ENCODE measurements at regions not wholly inside any gene's neighbourhood (a gene's known extent, or its start where the extent isn't known, plus 50 kb on each side); places are given as distances from the start of the nearest gene placed in this dataset.
"Not testable (repeated sequence)": the region's sequence is repeated elsewhere in the genome, so short reads cannot be mapped to it uniquely, and the experiment has no call there.

DNA sequence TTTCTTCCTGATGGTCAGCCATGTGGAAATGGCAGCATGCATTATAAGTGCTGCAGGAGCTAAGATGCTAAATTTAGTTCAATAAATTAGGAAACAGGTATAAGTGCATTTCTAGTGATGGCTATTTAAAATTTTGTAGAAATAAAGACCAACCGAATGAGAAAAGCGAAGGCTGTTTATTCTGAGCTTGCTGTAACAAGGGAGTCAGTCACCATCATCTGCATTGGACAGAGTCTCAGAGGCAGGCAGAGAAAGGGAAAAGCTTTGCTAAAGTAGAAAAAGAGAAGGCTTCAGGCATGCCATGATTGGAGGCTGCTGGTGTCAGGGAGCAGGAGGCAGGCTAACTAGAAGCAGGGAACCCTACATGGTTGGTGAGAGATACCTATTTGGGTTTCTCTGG, 451.0 kb downstream of the EDEM1 start:
- DNase-seq: no peak

DNA sequence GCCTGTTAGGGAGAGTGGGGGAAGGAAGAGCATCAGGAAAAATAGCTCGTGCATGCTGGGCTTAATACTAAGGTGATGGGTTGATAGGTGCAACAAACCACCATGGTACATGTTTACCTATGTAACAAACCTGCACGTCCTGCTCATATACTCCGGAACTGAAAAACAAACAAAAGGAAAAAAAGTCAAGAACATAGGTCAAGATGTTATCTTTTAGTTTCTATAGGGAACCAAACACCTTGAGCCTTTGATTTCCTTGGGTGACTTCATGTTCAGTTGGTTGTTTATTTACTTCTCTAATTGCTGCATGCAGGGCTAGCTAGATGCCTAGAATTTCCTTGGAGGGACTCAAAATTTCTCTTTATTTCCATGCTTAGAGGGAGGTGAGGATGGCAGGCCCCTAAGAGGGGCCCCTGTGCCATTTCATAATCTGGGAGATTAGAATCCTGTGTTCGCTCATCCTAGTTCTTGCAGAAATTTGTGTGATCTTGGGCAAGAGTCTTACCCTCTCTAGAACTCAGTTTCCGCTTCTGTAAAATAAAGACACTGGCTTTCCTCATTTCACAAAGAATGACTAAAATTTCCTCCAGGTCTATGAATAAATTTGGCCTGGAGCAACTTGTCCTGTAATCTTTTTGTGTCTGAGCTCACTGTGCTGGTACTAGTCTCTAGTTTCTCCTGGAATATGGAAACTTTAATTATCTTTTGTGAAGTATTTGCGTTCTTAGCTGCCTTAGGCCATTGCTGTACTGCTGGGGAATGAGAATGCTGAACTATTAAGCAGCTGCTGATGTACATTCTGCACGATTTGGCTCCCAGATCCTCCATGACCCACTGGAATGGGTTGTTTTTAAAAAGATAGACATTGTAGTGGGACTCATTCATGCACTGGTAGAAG, 457.5 kb downstream of the EDEM1 start:
- no peak for DNase-seq

DNA sequence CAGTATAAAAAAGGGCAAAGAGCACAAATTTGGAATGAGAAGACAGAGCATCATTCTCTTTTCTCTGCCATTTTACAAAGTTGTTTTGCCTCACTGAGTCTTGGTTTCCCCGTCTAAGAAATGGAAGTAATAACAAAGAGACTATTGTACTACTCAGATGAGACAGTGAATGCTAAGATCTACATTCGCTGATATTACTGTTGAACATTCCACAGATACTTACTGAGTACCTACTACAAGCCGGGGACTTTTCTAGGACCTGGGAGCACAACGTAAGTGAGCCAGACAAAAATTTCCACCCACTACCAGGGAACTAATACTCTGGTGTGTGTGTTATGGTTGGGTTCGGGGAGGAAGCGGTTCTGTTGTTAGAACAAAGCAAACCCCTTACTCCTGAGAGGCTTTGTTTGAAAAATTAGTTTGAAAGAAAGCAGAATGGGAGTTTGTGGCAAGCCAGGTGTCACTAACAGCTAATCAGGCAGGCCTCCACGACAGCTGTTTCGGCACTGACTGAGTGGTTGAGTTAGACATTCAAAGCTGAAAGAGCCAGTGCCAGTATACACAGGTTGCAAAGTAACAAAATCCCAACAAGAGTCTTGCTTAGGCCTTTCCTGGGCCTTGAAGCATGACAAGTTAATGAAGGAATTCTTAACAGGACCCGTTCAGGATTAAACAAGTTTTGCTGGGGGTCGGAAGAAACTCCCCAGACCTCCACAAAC, 458.3 kb downstream of the EDEM1 start:
- no peak for DNase-seq

DNA sequence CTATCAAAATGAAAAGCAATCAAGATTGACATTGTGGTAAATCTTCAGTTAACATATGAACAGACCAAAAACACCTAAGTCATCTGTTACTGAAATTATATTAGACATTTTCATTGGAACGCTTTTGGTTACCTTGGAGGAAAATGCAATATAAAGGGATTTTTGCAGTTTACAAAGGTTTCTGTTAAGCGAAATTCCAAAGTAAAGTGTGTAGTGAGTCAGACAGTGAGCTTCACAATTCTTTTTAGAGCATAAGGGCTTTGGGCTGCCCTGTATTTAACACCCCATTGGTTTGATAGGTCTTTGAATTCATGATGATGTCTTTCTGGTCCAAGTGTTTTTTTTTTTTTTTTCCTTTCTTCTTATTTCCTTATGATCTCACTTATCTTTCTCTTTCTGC, 462.8 kb downstream of the EDEM1 start:
- no peak for DNase-seq

DNA sequence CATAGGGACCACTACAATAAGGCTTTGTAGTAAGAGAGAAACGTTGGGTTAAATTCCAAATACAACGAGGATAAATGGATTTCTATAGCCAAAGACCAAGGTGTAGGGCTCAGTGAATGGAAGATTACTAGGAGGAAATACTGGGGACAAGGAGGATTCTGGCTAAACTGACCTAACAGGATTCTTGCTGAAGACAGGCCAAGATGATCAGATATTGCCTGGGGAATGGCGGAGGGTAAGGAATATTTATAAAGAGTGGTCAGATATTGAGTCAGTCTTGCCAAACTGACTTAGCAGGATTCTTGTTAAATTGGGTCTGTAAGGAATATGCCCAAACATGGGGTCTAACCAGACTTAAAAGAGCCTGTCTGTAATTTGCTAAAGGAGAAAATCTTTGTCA, 463.8 kb downstream of the EDEM1 start:
- DNase-seq: no peak

DNA sequence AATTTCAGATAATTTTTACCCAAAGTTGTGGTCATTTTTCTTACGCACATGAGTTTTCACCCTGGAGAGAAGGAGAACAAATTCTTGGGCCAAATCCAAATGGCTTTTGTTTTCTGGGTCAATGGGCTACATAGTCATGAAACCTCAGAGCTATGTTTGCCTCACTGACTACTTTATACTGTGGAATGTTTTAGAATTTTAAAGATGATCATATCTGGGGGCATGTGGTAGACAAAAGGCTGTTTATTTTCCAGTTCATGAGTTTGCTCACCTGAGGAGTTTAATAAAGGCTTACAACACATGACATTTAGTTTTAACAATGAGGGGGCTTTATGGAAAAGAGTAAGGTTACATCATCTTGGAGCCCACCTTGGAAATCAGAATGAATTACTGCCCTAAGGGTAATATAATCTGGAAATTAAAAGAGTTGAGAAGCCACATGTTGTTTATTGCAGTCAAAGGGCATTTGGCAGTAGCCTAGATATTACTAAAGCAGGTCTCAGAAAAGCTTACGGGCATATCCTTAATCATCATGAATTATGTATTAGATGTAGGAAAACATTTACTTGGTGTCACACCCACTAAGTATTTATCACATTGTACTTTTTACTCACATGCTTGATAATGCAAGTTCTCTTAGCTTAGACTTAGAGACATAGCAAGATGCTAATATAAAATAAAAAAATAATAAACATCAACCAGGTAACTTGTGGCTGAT, 466.1 kb downstream of the EDEM1 start:
- DNase-seq: no peak

DNA sequence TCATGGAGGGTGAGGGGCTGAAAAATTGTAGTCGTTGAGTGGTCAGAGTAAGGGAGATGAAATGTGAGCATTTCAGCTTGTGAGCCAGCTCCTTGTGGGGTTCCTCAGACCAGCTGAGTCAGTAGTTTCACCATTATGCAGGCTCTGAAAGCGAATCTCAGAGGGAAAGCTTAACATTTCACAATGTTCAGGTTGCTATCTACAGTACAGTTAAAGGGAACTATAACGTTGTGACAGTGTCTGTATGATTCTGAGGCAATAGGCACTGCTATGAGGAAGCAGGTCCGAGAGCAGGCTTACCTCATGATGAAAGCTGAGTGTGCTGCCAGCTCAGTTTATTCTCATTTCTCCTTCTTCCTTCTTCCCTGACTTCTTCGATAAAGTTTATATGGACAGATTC, 469.6 kb downstream of the EDEM1 start:
- DNase-seq: no peak

DNA sequence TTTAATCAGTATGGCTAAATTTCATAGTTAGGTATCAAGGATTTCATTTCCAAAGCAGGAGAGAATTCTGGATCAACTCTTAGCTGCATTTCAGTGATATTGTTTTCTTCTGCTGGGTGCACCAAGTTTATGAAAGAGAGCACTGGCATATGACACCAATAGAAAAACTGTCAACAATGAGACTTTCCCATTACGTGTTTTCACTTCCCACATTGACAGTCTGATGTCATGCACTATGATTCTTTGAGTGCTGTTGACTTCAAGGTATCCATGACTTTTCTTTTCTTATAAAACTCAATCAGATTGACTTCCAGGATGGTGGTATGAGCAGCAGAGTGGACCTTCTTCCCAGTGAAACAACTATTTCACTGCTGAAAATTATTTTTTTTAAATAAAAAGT, 476.1 kb downstream of the EDEM1 start:
- no peak for DNase-seq

DNA sequence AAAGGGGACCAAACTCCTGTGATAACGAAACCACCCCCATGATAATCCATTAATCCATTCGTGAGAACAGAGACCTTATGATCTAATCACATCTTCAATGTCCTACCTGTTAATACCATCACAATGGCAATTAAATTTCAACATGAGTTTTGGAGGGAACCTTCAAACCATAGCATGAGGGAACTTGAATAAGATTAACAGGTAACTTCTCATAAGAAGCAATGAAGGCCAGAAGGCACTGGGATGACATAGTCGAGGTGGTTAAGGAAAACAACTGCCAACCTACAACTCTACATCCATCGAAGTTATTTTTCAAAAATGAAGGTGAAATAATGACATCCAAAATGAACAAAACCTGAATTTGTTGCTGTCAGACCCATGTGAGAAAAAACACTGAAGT, 478.9 kb downstream of the EDEM1 start:
- DNase-seq: no peak

DNA sequence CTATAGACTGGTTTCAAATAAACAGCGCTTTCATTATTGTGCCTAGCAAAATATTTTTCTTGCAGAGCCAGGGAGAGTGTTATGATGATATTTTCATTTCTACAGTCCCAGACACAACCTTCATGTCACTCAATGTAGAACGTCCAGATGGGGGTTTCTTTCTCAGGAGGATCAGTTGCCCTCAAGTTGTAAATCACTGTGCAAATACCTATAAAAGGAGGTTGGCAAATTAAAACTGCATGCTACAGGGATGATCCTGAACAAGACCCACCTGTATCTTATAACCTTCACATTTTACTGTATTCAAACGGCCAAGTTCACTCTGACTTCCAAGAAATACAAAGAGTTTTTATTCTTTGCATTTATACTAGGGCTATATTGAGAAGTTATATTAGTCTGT, 486.0 kb downstream of the EDEM1 start:
- no peak for DNase-seq

DNA sequence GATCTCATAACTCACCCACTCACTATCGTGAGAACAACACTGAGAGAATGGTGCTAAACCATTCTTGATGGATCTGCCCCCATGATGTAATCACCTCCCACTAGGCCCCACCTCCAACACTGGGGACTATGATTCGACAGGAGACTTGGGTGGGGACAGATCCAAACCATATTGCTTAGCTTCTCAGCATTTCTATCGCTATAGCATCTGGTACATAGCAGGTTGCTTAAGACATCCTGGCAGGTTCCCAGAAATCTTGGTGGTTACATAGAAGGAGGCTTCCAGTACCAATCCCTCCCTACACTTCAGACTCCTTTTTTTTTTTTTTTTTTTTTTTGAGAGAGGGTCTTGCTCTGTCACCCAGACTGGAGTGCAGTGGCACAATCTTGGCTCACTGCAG, 487.8 kb downstream of the EDEM1 start:
- no peak for DNase-seq

DNA sequence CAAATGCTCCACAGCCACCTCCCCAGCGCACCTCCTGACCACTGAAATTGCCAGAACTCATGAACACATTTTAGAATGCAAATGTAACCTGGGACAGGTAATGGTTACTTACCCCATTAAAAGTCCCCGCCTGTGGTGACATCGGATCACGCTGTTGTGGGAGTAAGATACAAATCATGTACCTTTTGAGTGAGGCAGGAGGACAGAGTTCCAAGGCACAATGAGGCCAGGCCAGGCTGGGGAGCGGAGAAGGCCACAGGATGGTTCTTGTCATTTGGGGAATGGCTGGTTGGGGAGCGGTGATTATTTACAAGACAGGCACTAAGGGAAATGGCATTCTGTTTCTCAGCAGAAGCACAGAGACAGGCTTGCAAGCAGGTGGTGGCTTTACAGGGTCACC, 490.0 kb downstream of the EDEM1 start:
- no peak for DNase-seq

DNA sequence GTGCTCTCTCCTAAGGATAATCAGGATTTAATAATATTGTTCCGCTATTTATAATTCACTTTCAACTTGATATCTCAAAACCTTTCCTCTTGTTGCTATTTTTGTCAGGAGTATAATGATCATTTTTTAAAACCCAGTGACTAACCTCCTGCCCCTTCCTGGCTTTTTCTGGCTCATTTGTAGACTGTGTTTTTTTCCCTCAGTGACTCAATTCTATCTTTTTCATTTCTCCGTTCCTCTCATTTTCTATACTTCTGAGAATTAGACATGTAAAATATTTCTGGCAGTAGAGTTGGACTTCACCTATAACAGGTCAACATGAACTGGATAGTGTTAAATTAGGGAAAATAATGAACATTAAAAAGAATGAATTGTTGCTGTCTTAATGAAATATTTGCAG, 490.7 kb downstream of the EDEM1 start:
- DNase-seq: no peak

DNA sequence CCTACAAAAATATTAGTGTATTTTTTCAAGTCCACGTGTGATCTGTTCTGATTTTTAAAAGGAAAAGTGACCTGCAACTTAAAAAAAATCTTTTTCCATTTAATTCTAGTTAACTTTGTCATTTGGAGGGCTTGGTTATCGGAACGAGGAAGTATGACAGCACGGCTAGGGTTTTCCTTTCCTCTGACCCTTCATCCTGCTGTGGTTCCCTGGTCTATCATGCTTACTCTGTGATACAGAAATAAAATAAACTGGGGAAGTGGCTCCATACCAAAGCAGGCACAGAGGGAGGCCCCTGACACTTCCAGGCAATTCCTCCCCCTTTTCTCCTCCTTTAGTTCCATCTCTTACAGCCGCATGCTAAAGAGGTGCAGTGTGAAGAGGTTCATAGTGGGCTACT, 491.3 kb downstream of the EDEM1 start:
- DNase-seq: no peak

DNA sequence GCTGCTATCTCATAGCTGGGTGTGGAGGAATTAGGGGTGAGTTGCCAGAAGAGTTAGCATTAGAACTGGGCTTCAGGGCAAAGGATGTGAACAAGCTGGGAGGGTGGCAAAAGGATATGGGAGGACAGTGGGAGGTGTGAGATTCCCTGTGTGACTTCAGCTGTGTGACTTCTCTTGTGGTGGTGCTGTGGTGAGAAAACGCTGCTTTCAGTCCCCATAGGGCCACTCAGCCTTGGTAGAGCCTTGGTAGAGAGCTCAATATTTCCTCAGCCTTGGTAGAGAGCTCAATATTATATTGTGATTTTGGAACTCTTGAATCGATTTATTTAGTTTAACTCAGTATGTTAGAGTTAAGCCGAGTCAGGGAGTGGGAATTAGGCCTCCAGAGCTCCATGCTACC, 499.7 kb downstream of the EDEM1 start:
- no peak for DNase-seq

DNA sequence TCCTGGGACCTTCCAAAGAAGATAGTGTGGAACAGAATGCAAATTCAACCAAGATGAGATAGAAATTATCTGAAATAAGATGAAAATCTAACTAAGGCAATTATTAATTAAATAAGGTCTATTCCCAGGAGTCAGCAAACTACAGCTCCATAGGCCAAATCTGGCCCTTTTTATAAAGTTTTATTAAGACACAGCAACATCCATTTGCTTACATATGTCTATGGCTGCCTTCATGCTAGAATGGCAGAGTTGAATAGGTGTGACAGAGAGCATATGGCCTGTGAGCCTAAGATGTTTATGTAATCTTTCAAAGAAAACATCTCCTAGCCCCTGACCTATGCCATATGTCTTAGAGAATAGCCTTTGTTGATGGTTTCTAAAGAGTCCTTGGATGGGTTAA, 503.0 kb downstream of the EDEM1 start:
- no peak for DNase-seq

DNA sequence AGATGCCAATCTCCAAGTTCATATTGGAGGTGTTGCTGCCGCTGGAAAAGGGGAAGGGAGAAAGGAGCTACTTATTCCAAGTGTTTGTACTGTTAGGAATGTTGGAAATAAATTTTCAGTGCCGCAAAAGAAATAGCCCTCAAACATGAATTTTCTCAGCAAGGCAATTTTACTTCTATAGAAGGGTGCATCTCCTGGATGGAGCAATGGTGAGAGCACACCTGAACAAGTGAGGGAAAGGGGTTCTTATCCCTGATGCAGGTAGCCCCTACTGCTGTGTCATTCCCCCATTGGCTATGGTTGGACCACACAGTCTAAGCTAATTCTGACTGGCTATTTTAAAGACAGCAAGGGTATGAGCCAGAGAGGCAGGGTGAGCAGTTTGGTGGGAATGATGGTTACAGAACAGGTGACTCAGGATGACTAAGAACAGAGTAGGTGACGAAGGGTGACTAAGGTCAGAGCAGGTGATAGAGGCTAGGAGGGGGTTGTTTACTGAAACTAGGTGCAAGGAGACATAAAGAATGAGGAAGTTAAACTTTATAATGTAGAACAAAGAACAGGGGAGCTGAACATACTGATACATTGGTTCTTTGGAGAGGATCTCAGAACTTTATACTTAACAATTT, 503.5 kb downstream of the EDEM1 start:
- no peak for DNase-seq

DNA sequence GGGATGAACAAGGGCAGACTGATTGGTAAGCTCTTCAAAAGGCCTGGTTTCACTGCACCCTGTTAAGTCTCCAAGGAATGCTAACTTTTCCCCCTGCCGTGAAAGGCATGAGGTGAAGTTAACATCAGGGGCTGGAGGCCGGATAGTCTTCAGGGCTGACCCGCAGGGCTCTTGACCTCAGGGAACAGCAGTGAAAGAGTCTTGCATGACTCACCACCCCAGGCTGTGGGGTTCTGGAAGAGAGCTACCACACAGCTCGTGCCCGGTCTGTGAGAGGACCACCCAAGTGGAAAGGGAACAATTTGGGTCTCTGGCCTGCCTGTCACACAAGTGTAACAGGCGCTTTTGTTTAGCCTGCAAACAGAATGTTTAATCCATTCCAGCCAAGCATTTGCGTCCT, 504.9 kb downstream of the EDEM1 start:
- no peak for DNase-seq

DNA sequence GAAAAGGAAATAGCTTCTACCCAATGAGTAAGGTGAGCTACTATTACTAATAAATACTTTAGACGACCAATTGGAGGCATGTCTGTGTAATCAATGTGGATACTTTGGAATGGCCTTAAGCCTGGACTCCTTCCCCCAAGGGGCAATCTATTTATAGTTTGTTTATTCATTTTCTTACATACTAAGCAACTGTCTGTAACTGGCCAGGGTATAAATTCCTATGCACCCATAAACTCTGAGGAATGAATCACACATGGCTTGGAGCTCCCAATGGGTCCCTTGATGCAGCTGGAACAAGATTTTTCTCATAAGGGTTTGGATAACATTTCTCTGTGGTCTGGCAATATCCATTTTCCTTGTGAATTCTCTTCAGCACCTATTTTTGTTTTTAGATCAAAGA, 506.8 kb downstream of the EDEM1 start:
- DNase-seq: no peak

DNA sequence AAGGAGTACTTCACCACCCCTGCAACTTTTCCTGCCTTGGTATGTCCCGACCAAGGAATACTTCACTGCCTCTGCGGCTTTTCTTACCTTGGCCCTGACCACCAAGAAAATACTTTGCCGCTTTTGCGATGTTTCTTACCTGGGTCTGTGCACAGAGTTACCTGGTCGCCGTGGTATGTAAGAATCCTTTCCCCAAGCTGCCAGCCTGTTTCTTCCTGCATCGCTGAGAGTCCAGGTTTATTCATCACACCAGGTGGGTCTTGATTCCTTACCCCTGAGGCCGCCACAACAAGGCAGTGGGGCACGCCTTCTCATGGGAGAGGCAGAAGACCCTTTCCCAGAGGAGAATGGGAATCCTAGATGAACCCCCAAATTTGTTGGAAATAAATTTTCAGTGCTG, 511.3 kb downstream of the EDEM1 start:
- no peak for DNase-seq

DNA sequence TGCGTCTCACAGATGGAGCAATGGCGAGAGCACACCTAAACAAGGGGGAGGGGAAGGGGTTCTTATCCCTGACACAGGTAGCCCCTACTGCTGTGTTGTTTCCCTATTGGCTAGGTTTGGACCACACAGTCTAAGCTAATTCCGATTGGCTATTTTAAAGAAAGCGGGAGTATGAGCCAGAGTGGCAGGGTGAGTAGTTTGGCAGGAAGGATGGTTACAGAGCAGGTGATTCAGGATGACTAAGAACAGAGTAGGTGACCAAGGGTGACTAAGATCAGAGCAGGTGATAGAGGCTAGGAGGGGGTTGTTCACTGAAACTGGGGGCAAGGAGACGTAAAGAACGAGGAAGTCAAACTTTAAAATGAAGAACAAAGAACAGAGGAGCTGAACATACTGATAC, 511.8 kb downstream of the EDEM1 start:
- DNase-seq: no peak

DNA sequence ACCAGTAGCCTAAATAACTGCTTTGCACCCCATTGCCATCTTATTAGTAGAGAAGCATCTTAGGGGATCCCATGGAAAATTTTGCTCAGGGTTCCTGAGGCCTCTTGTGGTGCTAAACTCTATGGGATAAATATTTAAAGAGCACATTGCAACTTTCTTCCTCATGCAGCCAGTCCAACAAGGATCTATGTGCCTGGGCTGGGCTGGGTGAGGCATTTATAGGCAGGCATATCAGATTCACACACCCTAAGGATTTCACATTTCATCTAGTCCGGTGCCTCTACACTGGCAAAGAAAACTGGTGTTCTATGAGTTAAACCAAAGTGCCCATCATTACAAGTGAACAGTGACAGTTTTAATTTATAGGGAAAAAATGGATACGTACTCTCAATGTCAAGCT, 512.3 kb downstream of the EDEM1 start:
- DNase-seq: no peak

DNA sequence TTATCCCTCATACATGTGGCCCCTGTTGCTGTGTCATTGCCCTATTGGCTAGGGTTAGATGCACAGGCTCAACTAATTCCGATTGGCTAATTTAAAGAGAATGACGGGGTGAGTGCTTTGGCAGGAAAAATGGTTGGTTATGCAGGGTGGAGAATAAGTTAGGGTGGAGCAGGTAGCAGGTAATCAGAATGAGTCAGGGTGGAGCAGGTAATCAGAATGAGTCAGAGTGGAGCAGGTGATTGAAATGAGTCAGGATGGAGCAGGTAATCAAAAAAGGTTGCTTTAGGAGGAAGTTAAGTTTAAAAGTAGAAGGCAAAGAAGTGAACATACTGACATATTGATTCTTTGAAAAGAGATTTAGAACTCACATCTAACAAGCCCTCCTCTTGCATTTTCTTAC, 513.5 kb downstream of the EDEM1 start:
- DNase-seq: not testable (repeated sequence)
